CD4-positive, alpha-beta T cell treated with Interleukin-15 for 1 hour (primary cell): ENCODE measurements at regions not wholly inside any gene's neighbourhood (a gene's known extent, or its start where the extent isn't known, plus 50 kb on each side); places are given as distances from the start of the nearest gene placed in this dataset.

Source experiments
- DNase-seq: peaks from one replicate; pipeline ENCODE4 v3.0.0-alpha.2; 2020

- no peak for DNase-seq
These were observed 145.9 kb downstream of the CDC5L start for GRCh38 chr6:44533421-44533820.

- DNase-seq = no peak
These were observed 146.8 kb downstream of the CDC5L start for GRCh38 chr6:44534291-44534690.

- no peak for DNase-seq
These were observed 147.9 kb downstream of the CDC5L start for GRCh38 chr6:44535446-44535845.

GRCh38 chr6:44535967-44536366 lies 148.5 kb downstream of the CDC5L start:
- DNase-seq = no peak

- no peak for DNase-seq
These were observed 150.0 kb downstream of the CDC5L start for GRCh38 chr6:44537306-44538049.

DNA sequence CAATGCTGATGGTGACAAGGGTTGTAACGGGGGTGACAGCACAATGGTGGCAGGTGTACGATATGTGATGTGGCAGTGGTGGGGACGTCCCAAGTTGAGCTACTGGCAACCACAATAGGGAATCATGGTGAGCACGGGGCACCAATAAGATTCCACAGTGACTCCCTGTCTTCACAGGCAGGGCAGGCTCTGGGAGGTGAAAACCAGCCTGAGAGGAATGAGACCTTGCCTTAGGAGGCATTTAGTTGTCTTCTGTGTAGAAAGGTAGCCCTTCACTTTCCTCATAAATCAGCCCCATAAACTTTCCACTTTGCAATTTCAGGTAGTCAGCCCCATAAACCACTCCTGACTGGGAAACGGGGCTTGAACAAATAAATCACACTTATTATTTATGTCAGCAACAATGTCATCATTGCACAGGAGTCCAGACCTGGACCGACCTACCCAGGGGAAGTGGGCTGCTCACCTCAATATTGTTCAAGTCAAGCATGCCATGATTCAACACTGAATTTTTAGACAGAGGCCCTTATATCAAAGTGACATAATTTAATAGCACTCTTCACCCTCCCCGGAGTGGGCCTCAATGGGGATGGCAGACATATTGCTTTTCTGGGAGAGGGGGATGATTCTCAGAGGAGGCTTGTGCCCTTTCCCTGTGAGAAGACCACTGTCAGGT lies 150.8 kb downstream of the CDC5L start:
- DNase-seq = no peak

DNA sequence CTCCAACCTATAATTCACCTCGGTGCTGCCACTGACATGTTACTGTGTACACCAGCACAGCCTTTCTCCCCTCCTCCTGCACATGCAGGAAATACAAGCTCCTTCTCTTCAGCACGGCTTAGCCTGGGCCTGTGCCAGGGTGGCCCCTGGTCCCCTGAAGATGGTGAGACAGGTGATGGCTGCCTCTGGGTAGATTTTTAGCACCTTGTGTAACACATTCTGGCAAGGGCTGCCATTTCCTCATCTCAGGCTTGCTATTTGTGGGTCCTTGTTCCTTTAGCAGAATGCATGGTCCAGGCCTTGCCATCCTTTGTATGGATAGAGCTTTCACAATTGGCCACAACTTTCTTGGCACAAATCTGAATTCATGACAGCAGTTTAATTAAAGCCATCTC lies 151.3 kb downstream of the CDC5L start:
- DNase-seq = no peak

DNA sequence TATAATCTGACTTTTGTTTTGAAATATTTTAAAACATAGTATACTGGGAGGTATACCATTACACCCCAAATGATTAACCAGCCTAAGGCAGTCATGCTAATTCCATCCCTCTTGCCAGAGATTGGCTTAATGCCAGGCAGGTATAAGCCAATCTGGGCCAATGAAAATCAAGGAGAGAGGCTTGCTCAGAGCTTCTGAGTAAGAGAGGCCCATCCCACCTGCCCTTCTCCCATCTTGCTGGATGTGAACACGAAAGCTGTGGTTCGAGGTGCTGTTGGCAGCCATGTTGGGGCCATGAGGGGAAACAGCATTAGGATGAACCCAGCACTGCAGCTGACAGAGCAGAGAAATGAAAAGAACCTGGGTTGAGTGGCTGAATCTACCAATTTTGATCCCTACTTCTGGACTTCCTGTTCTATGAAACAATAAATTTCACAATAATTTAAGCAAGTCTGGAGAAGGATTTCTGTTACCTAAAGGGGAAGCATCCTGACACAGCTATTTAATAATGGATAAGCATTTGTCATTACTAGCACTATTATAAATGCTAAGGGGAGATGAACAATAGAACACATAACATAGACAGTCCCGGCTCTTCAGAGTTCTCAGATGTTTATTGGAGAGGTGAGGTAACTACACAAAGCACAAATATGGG lies 152.3 kb downstream of the CDC5L start:
- no peak for DNase-seq

DNA sequence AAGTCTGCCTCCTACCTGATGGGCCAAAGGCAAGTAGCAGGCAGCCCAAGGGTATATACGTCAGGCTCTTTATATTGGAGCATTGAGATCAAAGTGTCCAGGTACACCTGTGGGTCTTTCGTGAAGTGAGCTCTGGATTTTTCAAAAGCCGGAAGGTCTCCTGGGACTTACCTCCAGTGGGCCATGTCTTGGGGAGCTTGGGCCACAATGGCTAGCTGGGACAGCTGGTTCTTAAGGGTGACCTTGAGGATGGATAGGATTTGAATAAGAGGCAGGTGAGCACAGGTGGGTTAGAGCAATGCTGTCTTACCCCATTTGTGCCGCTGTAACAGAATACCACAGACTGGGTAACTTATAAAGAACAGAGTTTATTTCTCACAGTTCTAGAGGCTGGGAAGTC lies 153.4 kb downstream of the CDC5L start:
- DNase-seq = no peak

DNA sequence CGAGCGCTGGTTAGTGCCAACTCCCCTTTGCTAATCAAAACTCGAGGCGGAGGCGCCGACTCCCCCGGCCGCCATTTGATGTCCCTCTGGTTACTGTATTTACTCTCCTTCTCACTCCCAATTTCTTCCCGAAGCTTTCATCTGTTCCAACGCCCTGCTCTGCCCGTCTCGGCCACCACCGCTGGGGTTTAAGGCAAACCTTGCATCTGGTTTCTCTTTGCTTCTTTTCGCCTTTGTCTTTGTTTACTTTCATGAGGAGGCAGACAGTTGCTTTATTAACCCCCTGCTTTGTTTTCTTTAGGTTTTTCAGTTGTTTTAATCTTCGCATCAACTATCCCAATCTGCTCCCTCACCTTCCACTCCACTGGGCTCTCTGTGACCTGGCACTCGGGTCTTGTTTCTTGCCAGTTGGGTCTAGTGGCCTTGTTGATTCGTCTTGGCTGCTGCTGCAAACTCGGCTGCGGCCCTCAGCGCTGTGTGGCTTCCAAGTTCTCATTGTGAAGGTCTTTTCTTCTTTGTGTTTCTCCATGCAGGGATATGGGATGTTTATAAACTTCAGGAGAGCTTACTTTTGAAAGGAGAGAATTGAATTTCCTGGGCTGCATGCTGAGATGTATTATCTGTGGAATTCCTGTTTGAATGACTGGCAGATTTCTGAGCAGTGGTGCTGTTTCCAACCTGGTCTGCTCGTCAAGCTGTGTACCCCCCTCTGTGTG lies 155.1 kb downstream of the CDC5L start:
- DNase-seq = no peak

- DNase-seq = no peak
These were observed 156.2 kb downstream of the CDC5L start for GRCh38 chr6:44543664-44544063.

GRCh38 chr6:44545224-44545623 lies 157.7 kb downstream of the CDC5L start:
- no peak for DNase-seq

DNA sequence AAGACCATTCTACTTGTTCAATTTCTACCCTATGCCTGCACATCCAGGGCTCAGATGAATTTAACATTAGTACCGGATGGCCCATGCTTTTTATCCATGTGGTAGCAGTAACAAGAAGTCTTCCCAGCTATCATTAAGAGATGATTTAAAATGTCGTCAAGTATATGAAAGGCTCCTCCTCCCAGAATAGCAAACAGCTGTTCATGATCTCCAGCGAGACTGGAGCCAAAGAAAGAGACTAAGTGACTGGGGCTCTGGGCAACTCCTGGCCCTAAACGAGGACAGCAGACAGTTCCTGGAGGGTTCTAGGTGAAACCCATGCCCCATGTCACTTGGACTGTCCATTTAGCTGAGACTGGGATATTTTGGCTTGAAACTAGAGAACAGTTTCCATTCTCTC lies 160.8 kb downstream of the CDC5L start:
- DNase-seq = no peak

GRCh38 chr6:44549516-44549915 lies 162.0 kb downstream of the CDC5L start:
- DNase-seq = no peak

- DNase-seq = no peak
These were observed 166.7 kb downstream of the CDC5L start for GRCh38 chr6:44554194-44554593.

GRCh38 chr6:44554861-44555260 lies 167.4 kb downstream of the CDC5L start:
- no peak for DNase-seq

GRCh38 chr6:44556046-44556445 lies 168.5 kb downstream of the CDC5L start:
- DNase-seq = no peak

DNA sequence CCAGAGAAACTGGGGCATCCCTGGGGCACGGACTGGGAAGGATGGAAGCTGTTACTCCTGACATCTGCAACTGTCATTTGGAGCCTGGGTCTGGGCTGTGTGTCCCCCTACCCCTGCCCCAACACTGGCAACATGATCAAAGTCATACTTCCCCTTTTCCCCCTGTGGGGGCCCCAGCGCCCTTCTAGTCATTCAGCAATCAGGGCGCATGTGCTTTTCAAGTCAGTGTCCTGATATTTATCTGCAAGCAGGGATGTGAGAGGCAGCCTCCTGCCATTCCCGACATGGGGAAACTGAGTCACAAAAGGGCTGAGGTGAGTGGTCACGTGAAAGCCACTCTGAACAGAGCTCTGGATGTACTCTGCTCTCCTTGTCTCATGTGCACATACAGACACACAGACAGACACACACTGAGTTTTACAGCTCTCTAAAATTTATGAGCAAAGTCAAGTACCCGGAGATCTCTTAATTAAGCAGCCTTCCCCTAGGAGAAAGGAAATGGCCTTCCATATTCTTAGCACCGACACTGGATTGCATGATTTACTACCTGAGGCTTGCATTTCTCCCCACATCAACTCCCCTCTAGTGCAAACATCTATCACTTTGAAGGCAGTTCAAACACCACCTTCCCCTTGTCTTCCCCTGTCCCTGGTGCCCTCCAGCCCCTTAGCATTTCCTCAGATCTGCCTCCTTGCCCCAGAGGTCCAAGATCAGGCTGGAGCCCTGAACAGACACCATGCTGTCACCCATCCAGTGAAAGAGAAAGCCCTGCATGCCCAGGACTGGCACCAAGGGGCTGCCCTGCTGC lies 170.7 kb downstream of the CDC5L start:
- DNase-seq = no peak

DNA sequence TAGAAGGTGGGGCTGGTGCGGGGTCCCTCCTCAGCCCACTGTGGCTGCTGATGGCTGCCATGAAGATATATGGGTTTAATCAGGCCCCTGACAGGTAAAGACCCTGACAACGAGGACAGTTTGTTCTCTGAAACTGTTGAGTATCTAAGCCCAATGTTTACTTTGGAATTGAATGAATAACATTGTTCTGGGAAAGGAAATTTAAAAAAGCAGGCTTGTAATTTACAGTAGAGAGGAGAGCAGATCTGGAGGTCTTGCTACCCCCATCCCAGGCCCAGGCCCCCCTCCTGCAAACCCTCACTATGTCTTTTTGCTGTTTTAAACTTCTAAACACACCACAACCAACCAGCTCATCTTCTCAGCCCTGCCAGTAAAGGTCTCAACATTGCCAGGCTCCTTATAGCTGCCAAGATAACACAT lies 171.3 kb downstream of the CDC5L start:
- DNase-seq = no peak

DNA sequence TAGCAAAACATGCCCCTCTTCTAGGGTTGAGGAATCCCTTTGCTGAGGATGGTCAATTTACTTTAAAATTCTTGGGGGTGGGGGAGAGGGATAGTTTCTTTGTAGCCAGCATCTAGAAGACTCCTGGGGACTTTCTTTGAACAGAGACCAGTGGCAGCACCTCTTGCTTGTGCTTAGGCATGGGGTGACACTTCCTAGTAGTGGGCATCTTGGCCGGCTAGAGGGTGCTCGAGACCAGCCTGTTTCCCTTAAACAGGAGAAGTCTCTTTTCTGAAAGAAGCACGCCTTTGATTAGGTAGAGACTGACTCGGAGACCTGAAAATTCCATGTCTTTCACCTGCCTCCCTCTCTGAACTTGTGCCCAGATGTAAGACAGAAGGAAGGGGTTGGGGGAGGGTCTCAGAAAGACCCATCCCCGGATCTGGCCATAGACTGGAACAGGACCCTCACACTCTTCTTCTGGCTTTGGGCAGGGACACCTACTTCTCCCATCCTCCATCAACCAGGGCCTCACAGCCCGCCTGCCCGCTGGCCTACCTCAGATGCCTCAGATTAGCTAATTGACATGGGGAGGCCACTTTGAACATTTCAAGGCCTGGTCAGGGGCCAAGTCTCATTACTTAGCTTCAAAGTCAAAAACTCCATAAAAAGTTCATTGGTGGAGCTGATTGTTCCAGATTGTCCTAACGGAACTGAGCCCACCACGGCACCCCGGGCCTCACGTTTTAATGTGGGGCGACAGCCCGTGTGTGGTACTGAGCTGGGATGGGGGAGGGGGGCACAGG lies 172.2 kb downstream of the CDC5L start:
- no peak for DNase-seq

DNA sequence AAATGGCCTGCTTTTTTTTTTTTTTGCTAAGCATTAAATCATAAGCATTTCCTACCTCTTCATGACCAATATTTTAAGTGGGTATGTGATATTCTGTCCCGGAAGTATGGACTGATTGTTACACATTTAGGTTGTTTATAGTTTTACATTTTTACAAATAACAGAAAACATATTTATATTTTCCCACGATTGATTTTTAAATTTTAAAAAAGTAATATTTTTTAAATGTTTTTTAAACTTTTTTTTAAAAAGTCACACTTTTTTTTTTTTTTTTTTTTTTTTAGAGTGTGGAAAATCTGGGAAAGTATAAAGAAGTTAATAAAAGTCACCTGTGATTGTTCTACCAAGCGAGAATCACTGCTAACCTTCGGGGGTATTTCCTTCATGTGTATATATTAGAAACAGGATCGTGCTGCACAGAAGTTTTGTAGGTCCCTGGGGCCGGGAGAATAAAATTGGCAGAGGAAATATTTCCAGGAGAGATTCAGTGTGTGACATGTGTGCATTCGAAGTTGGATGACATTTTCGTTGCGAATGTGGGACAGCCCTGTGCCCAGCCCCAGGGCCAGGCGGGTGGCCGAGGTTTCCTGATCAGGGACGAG lies 173.1 kb downstream of the CDC5L start:
- no peak for DNase-seq
